Liver (tissue), 8 donors: ENCODE measurements at regions not wholly inside any gene's neighbourhood (a gene's known extent, or its start where the extent isn't known, plus 50 kb on each side); places are given as distances from the start of the nearest gene placed in this dataset.

Experiments
- DNase-seq: peaks from one replicate; pipeline ENCODE4 v3.0.0-alpha.2; 2017; ENCODE audit warnings: low spot score
- H3K27ac ChIP-seq, 2 donors: one replicate each; pipeline ENCODE4 v1.7.0; 2013; ENCODE audit warnings: inconsistent platforms in 2 of 2, low read length in 2 of 2, control low read depth in 1 of 2, low read depth in 1 of 2, mild to moderate bottlenecking in 1 of 2
- H3K27me3 ChIP-seq, 4 donors: one replicate each; pipeline versions ENCODE4 v1.6.1 to v1.7.0; 2013; ENCODE audit warnings: low read length in 3 of 4, inconsistent platforms in 1 of 4, mild to moderate bottlenecking in 1 of 4, moderate library complexity in 1 of 4; ENCODE audit not compliant: control insufficient read depth in 4 of 4, insufficient read depth in 4 of 4
- H3K36me3 ChIP-seq, 4 donors: one replicate each; pipeline versions ENCODE4 v1.6.1 to v1.7.0; 2013; ENCODE audit warnings: low read length in 3 of 4, mild to moderate bottlenecking in 3 of 4, low read depth in 1 of 4, moderate library complexity in 1 of 4; ENCODE audit not compliant: control insufficient read depth in 4 of 4, insufficient read depth in 3 of 4
- H3K4me1 ChIP-seq, 4 donors: one replicate each; pipeline versions ENCODE4 v1.6.1 to v1.7.0; 2013; ENCODE audit warnings: low read length in 3 of 4, mild to moderate bottlenecking in 3 of 4, moderate library complexity in 1 of 4; ENCODE audit not compliant: control insufficient read depth in 4 of 4, insufficient read depth in 4 of 4
- H3K4me3 ChIP-seq, 3 donors: one replicate each; pipeline versions ENCODE4 v1.6.1 to v1.7.0; 2013; ENCODE audit warnings: low read length in 3 of 3, control low read depth in 1 of 3, low read depth in 1 of 3, mild to moderate bottlenecking in 1 of 3
- H3K9ac ChIP-seq, 2 donors: one replicate each; pipeline ENCODE4 v1.7.0; 2013; ENCODE audit warnings: low read length in 2 of 2, mild to moderate bottlenecking in 2 of 2, moderate library complexity in 2 of 2, control low read depth in 1 of 2, low read depth in 1 of 2
- H3K9me3 ChIP-seq, 4 donors: one replicate each; pipeline versions ENCODE4 v1.6.1 to v1.7.0; 2013; ENCODE audit warnings: low read length in 3 of 4; ENCODE audit not compliant: control insufficient read depth in 4 of 4
- EGR1 ChIP-seq, 2 donors: IDR thresholded peaks; 2 replicates each; pipeline ENCODE4 v1.6.1; 2016 to 2018; ENCODE audit warnings: antibody characterized with exemption in 2 of 2, low read depth in 2 of 2
- FOXA1 ChIP-seq: IDR thresholded peaks from 2 replicates; pipeline ENCODE4 v1.6.1; 2016; ENCODE audit warnings: antibody characterized with exemption
- FOXA2 ChIP-seq: IDR thresholded peaks from 2 replicates; pipeline ENCODE4 v1.6.1; 2016; ENCODE audit warnings: antibody characterized with exemption
- HNF4A ChIP-seq, 2 donors: conservative IDR thresholded peaks; 2 replicates each; pipeline ENCODE4 v1.6.1; 2016; ENCODE audit warnings: antibody characterized with exemption in 2 of 2, mild to moderate bottlenecking in 2 of 2
- JUND ChIP-seq, 2 donors: IDR thresholded peaks; 2 replicates each; pipeline ENCODE4 v1.6.1; 2016; ENCODE audit warnings: antibody characterized with exemption in 2 of 2
- RAD21 ChIP-seq, 2 donors: IDR thresholded peaks; 2 replicates each; pipeline ENCODE4 v1.6.1; 2016; ENCODE audit warnings: antibody characterized with exemption in 2 of 2, mild to moderate bottlenecking in 2 of 2
- SP1 ChIP-seq: IDR thresholded peaks from 2 replicates; pipeline ENCODE4 v1.6.1; 2018; ENCODE audit warnings: antibody characterized with exemption, mild to moderate bottlenecking
- TAF1 ChIP-seq: conservative IDR thresholded peaks from 2 replicates; pipeline ENCODE4 v1.6.1; 2016; ENCODE audit warnings: antibody characterized with exemption, mild to moderate bottlenecking
- YY1 ChIP-seq: IDR thresholded peaks from 2 replicates; pipeline ENCODE4 v1.6.1; 2016; ENCODE audit warnings: antibody characterized with exemption, mild to moderate bottlenecking
- WGBS: extraction: QIAGEN DNeasy Blood & Tissue Kit; methylation state at CpG from one replicate; pipeline ENCODE4 v1.1.7; 2013; 5-methylcytosine and 5-hydroxymethylcytosine counted together
- TF ChIP-seq, protein P1 (sequence below): IDR thresholded peaks from 2 replicates; pipeline ENCODE4 v1.6.1; 2016; ENCODE audit warnings: antibody characterized with exemption
- TF ChIP-seq, protein P2 (sequence below): IDR thresholded peaks from 2 replicates; pipeline ENCODE4 v1.6.1; 2016; ENCODE audit warnings: antibody characterized with exemption
- TF ChIP-seq, protein P3 (sequence below): IDR thresholded peaks from 2 replicates; pipeline ENCODE4 v1.6.1; 2016; ENCODE audit warnings: antibody characterized with exemption
- TF ChIP-seq, protein P4 (sequence below): IDR thresholded peaks from 2 replicates; pipeline ENCODE4 v1.6.1; 2016; ENCODE audit warnings: antibody characterized with exemption, mild to moderate bottlenecking
- TF ChIP-seq, protein P5 (sequence below): fragments of 150-350 bp; IDR thresholded peaks from 2 replicates; pipeline ENCODE4 v1.5.1; 2017; ENCODE audit warnings: improper control_type of control experiment, low read depth, low read length; ENCODE audit not compliant: missing input control
- donor health status: healthy.
- donor health status: healthy.
- donor health status: healthy.
- donor health status: healthy.
- donor health status: healthy.

DNA sequence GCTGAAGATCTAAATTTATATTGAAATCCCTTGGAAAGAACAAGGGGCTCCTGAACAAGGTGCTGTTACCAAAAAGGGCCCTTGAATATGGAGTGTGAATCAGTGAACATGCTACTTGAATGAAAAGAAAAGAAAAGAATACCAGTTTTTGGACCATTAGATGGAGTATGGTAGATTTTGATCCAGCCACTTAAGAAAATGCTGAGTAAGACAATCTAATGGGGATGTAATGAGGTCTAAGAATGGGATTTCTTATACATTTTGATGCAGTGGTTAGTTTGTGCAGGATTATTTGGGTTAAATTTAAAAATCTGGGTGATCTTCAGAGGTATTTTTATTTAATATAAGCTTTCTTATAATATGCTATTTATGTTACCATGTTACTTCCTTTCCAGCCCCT lies 2003.0 kb upstream of the LRRTM1 start:
- H3K4me3 ChIP-seq = no peak overlapping the region
- H3K27me3 ChIP-seq = no peaks in the 10 kb centered on the region
- DNase-seq = no peak
- TF ChIP-seq SP1 (no peak), JUND (IDR thresholded peaks at IDR 0.05) (no peak), RAD21 (IDR thresholded peaks at IDR 0.05) (no peak), FOXA2 (no peak)
- TF ChIP-seq, protein P1, sequence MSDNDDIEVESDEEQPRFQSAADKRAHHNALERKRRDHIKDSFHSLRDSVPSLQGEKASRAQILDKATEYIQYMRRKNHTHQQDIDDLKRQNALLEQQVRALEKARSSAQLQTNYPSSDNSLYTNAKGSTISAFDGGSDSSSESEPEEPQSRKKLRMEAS = no peak
- TF ChIP-seq, protein P2, sequence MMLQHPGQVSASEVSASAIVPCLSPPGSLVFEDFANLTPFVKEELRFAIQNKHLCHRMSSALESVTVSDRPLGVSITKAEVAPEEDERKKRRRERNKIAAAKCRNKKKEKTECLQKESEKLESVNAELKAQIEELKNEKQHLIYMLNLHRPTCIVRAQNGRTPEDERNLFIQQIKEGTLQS = no peak
- H3K9ac ChIP-seq = no peak overlapping the region
- no peaks in the 10 kb centered on the region for H3K36me3 ChIP-seq
- H3K27ac ChIP-seq = no peak overlapping the region
- no peaks in the 10 kb centered on the region for H3K9me3 ChIP-seq
- no peaks in the 10 kb centered on the region for H3K4me1 ChIP-seq

DNA sequence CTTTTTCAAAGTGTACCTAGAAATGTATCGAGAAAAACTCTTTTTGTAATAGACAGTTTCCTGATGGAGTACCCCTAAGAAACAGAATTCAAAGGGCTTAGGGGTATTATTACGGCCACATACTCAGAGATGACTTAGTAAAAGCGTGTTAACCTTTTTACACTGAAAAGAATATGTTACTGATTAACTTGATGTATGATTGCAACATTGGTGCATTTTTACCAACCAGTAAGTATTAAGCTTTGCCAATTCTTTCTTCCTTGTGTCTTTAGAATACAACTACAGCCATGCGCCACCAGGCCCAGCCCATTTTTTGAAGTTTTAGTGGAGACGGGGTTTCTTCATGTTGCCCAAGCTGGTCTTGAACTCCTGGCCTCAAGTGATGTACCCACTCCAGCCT lies 1997.0 kb upstream of the LRRTM1 start:
- H3K4me1 ChIP-seq = peaks cover 0 to 5% (median 3%) of the 10 kb centered on the region in 4 donors
- H3K4me3 ChIP-seq = no peak overlapping the region
- H3K9ac ChIP-seq = no peak overlapping the region
- 39% methylated on average over 5 of the region's 5 CpGs for WGBS
- TF ChIP-seq FOXA1 (no peak), YY1 (no peak), HNF4A (conservative IDR thresholded peaks at IDR 0.05) (peak; percentile 7 to 12), SP1 (peak; percentile 10)
- TF ChIP-seq, protein P3, sequence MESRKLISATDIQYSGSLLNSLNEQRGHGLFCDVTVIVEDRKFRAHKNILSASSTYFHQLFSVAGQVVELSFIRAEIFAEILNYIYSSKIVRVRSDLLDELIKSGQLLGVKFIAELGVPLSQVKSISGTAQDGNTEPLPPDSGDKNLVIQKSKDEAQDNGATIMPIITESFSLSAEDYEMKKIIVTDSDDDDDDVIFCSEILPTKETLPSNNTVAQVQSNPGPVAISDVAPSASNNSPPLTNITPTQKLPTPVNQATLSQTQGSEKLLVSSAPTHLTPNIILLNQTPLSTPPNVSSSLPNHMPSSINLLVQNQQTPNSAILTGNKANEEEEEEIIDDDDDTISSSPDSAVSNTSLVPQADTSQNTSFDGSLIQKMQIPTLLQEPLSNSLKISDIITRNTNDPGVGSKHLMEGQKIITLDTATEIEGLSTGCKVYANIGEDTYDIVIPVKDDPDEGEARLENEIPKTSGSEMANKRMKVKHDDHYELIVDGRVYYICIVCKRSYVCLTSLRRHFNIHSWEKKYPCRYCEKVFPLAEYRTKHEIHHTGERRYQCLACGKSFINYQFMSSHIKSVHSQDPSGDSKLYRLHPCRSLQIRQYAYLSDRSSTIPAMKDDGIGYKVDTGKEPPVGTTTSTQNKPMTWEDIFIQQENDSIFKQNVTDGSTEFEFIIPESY = no peak
- TF ChIP-seq, protein P1 = peak; percentile 50
- no peak for DNase-seq
- H3K36me3 ChIP-seq = no peaks in the 10 kb centered on the region
- H3K27me3 ChIP-seq = no peaks in the 10 kb centered on the region
- no peaks in the 10 kb centered on the region for H3K9me3 ChIP-seq
- H3K27ac ChIP-seq = no peak overlapping the region

DNA sequence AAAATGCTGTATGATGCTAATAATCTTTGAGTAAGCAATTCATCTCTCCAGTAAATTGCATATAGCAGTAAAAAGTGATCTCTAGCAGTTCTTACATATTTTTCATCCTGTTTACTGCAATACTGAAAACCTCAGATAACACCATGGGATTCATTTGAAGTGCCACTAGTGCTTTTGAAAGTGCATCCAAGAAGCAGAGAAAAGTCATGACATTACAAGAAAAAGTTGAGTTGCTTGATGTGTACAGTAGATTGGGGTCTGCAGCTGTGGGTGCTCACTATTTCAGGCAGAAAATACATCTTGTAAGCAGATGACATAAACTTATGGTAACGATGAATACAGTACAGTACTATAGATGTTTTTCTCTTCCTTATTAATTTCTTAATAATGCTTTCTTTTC lies 1984.9 kb upstream of the LRRTM1 start:
- no peak for TF ChIP-seq TAF1
- TF ChIP-seq, protein P4, sequence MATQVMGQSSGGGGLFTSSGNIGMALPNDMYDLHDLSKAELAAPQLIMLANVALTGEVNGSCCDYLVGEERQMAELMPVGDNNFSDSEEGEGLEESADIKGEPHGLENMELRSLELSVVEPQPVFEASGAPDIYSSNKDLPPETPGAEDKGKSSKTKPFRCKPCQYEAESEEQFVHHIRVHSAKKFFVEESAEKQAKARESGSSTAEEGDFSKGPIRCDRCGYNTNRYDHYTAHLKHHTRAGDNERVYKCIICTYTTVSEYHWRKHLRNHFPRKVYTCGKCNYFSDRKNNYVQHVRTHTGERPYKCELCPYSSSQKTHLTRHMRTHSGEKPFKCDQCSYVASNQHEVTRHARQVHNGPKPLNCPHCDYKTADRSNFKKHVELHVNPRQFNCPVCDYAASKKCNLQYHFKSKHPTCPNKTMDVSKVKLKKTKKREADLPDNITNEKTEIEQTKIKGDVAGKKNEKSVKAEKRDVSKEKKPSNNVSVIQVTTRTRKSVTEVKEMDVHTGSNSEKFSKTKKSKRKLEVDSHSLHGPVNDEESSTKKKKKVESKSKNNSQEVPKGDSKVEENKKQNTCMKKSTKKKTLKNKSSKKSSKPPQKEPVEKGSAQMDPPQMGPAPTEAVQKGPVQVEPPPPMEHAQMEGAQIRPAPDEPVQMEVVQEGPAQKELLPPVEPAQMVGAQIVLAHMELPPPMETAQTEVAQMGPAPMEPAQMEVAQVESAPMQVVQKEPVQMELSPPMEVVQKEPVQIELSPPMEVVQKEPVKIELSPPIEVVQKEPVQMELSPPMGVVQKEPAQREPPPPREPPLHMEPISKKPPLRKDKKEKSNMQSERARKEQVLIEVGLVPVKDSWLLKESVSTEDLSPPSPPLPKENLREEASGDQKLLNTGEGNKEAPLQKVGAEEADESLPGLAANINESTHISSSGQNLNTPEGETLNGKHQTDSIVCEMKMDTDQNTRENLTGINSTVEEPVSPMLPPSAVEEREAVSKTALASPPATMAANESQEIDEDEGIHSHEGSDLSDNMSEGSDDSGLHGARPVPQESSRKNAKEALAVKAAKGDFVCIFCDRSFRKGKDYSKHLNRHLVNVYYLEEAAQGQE = no peak
- no peak for TF ChIP-seq FOXA2
- no peak for TF ChIP-seq HNF4A (conservative IDR thresholded peaks at IDR 0.05)
- no peak for TF ChIP-seq RAD21 (IDR thresholded peaks at IDR 0.05)
- TF ChIP-seq SP1 = no peak
- TF ChIP-seq, protein P1 = no peak
- TF ChIP-seq EGR1 (IDR thresholded peaks at IDR 0.05; ENCODE audit: low read depth in 2 of 2) = no peak
- TF ChIP-seq, protein P5, sequence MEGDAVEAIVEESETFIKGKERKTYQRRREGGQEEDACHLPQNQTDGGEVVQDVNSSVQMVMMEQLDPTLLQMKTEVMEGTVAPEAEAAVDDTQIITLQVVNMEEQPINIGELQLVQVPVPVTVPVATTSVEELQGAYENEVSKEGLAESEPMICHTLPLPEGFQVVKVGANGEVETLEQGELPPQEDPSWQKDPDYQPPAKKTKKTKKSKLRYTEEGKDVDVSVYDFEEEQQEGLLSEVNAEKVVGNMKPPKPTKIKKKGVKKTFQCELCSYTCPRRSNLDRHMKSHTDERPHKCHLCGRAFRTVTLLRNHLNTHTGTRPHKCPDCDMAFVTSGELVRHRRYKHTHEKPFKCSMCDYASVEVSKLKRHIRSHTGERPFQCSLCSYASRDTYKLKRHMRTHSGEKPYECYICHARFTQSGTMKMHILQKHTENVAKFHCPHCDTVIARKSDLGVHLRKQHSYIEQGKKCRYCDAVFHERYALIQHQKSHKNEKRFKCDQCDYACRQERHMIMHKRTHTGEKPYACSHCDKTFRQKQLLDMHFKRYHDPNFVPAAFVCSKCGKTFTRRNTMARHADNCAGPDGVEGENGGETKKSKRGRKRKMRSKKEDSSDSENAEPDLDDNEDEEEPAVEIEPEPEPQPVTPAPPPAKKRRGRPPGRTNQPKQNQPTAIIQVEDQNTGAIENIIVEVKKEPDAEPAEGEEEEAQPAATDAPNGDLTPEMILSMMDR = no peak
- H3K9me3 ChIP-seq = no peaks in the 10 kb centered on the region
- no peak for DNase-seq
- H3K4me3 ChIP-seq = no peak overlapping the region
- no peaks in the 10 kb centered on the region for H3K27me3 ChIP-seq
- WGBS = 87% methylated on average over 1 of the region's 1 CpG
- H3K36me3 ChIP-seq = no peaks in the 10 kb centered on the region
- H3K27ac ChIP-seq = no peak overlapping the region
- H3K4me1 ChIP-seq = no peaks in the 10 kb centered on the region
- no peak overlapping the region for H3K9ac ChIP-seq
